ENCODE measurements at regions not wholly inside any gene's neighbourhood (a gene's known extent, or its start where the extent isn't known, plus 50 kb on each side); places are given as distances from the start of the nearest gene placed in this dataset.

GRCh38 chr6:167564416-167565250 lies 239.7 kb downstream of the TTLL2 start:
- no peak for DNase-seq (ENCODE audit: low read depth in 2 of 2)

- no peak for DNase-seq (ENCODE audit: low read depth in 2 of 2)
Observed at GRCh38 chr6:167565388-167565787, 240.5 kb downstream of the TTLL2 start.

GRCh38 chr6:167565884-167566599 lies 241.2 kb downstream of the TTLL2 start:
- DNase-seq (ENCODE audit: low read depth in 2 of 2) = peak; percentile 68 to 72

- no peak for DNase-seq (ENCODE audit: low read depth in 2 of 2)
Observed at GRCh38 chr6:167566711-167567141, 241.8 kb downstream of the TTLL2 start.

- no peak for DNase-seq (ENCODE audit: low read depth in 2 of 2)
Observed at GRCh38 chr6:167567142-167568033, 242.5 kb downstream of the TTLL2 start.

GRCh38 chr6:167568407-167569024 lies 243.6 kb downstream of the TTLL2 start:
- DNase-seq (ENCODE audit: low read depth in 2 of 2) = no peak

GRCh38 chr6:167569041-167569805 lies 244.3 kb downstream of the TTLL2 start:
- no peak for DNase-seq (ENCODE audit: low read depth in 2 of 2)

GRCh38 chr6:167569879-167570278 lies 245.0 kb downstream of the TTLL2 start:
- DNase-seq (ENCODE audit: low read depth in 2 of 2) = no peak

- DNase-seq (ENCODE audit: low read depth in 2 of 2) = no peak
Observed at GRCh38 chr6:167570460-167571400, 245.8 kb downstream of the TTLL2 start.

GRCh38 chr6:167571550-167571949 lies 246.7 kb downstream of the TTLL2 start:
- no peak for DNase-seq (ENCODE audit: low read depth in 2 of 2)

GRCh38 chr6:167572106-167572505 lies 247.2 kb downstream of the TTLL2 start:
- no peak for DNase-seq (ENCODE audit: low read depth in 2 of 2)

GRCh38 chr6:167572841-167573271 lies 248.0 kb downstream of the TTLL2 start:
- no peak for DNase-seq (ENCODE audit: low read depth in 2 of 2)

- no peak for DNase-seq (ENCODE audit: low read depth in 2 of 2)
Observed at GRCh38 chr6:167573461-167574215, 248.8 kb downstream of the TTLL2 start.

GRCh38 chr6:167574431-167575151 lies 249.7 kb downstream of the TTLL2 start:
- no peak for DNase-seq (ENCODE audit: low read depth in 2 of 2)

- no peak for DNase-seq (ENCODE audit: low read depth in 2 of 2)
Observed at GRCh38 chr6:167575158-167575696, 250.3 kb downstream of the TTLL2 start.

GRCh38 chr6:167576050-167576741 lies 250.5 kb upstream of the AFDN start:
- no peak for DNase-seq (ENCODE audit: low read depth in 2 of 2)
